GM18520 (cell line): ENCODE measurements at regions not wholly inside any gene's neighbourhood (a gene's known extent, or its start where the extent isn't known, plus 50 kb on each side); places are given as distances from the start of the nearest gene placed in this dataset.

ENCODE experiments used
- ATAC-seq: cut with Tn5 transposase; IDR thresholded peaks from one replicate; pipeline ENCODE4 v1.9.1; 2021; ENCODE audit not compliant: unreplicated experiment

- ATAC-seq, result no peak
Measured at GRCh38 chr5:76030343-76030742, 52.8 kb upstream of the SV2C start.

GRCh38 chr5:76029739-76030138, 53.4 kb upstream of the SV2C start:
- ATAC-seq, result no peak

- no peak for ATAC-seq
Measured at GRCh38 chr5:76025790-76026189, 57.4 kb upstream of the SV2C start.

- ATAC-seq, result no peak
Measured at GRCh38 chr5:76025069-76025468, 58.1 kb upstream of the SV2C start.

- no peak for ATAC-seq
Measured at GRCh38 chr5:76022611-76023010, 60.6 kb upstream of the SV2C start.

- ATAC-seq, result no peak
Measured at GRCh38 chr5:76021936-76022584, 61.1 kb upstream of the SV2C start.

GRCh38 chr5:76016258-76016657, 66.9 kb upstream of the SV2C start:
- ATAC-seq, result no peak

- ATAC-seq, result no peak
Measured at GRCh38 chr5:76014005-76014404, 69.2 kb upstream of the SV2C start.

GRCh38 chr5:76007904-76008303, 75.3 kb upstream of the SV2C start:
- no peak for ATAC-seq

- ATAC-seq, result no peak
Measured at GRCh38 chr5:76000582-76000981, 82.6 kb upstream of the SV2C start.

- ATAC-seq, result no peak
Measured at GRCh38 chr5:75993643-75994520, 89.3 kb upstream of the SV2C start.

- no peak for ATAC-seq
Measured at GRCh38 chr5:75993183-75993582, 90.0 kb upstream of the SV2C start.

GRCh38 chr5:75992753-75993152, 90.4 kb upstream of the SV2C start:
- no peak for ATAC-seq

GRCh38 chr5:75985077-75985476, 98.1 kb upstream of the SV2C start:
- no peak for ATAC-seq

- ATAC-seq, result no peak
Measured at GRCh38 chr5:75975496-75975895, 107.7 kb upstream of the SV2C start.

GRCh38 chr5:75965292-75965691, 117.9 kb upstream of the SV2C start:
- no peak for ATAC-seq

- no peak for ATAC-seq
Measured at GRCh38 chr5:75964008-75964407, 119.2 kb upstream of the SV2C start.

- no peak for ATAC-seq
Measured at GRCh38 chr5:75963554-75963953, 119.6 kb upstream of the SV2C start.

- no peak for ATAC-seq
Measured at GRCh38 chr5:75961818-75962217, 121.4 kb upstream of the SV2C start.

- ATAC-seq, result no peak
Measured at GRCh38 chr5:75960129-75960528, 123.1 kb upstream of the SV2C start.

- ATAC-seq, result no peak
Measured at GRCh38 chr5:75952963-75953362, 130.2 kb upstream of the SV2C start.

- ATAC-seq, result no peak
Measured at GRCh38 chr5:75952291-75952690, 130.9 kb upstream of the SV2C start.

- no peak for ATAC-seq
Measured at GRCh38 chr5:75951716-75952115, 131.5 kb upstream of the SV2C start.
